ENCODE measurements at regions not wholly inside any gene's neighbourhood (a gene's known extent, or its start where the extent isn't known, plus 50 kb on each side); places are given as distances from the start of the nearest gene placed in this dataset.
"Not testable (repeated sequence)": the region's sequence is repeated elsewhere in the genome, so short reads cannot be mapped to it uniquely, and the experiment has no call there.

DNA sequence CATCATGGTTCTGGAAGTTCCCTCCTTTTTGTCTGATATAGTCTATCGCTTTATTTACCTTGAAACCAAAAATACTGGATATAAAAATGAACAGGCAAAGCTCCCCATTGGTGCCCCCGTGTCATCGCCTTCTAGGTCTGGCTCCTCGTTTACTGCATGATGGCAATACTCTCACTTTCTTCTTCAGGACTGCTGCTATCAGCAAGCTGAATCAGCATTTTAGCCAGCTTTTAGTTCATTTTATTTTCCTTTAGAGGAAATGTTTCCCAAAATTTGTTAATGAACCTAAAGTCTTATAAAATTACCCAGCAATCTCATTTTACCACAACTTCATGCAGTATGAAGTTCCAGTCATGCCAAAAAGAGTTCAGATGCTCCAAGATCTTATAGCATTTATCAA, 80.5 kb downstream of the ZIC3 start:
- no peak for DNase-seq (ENCODE audit: low read depth)

DNA sequence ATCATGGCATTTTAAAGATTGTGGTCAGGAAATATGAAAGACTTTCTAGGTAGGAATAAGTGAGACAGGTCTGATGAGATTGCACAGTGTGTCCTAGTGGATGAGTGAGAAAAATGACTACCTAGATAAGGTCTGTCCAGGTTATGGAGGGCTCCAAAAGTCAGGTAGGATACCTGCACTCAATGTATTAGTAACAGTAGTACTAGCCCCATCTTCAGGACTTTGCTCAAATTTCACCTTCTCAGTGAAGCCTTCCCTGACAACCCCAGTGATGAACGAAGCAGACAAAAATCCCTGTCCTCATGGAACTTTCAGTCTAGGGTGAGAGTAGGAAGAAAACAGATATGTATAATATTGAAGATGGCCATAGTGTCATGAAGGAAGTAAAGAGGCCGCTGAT, 85.7 kb downstream of the ZIC3 start:
- no peak for DNase-seq (ENCODE audit: low read depth)

DNA sequence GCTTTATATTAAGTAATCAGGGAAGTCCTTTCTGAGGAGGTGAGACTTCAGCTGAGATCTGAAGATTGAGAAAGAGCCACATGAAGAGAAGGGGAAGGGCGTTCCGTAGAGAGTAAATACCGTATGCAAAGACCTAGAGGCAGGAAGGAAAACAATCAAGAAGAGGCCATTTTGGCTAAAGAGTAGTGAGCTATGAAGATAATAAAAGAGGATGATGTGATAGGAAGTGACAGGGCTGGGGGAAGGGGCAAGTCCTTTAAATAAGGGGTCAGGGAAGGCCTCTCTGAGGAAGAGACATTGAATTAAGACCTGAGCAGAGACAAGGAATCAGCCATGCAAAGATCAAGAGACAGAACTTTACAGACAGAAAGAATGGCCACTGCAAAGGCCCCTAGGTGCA, 86.2 kb downstream of the ZIC3 start:
- DNase-seq (ENCODE audit: low read depth) = no peak

DNA sequence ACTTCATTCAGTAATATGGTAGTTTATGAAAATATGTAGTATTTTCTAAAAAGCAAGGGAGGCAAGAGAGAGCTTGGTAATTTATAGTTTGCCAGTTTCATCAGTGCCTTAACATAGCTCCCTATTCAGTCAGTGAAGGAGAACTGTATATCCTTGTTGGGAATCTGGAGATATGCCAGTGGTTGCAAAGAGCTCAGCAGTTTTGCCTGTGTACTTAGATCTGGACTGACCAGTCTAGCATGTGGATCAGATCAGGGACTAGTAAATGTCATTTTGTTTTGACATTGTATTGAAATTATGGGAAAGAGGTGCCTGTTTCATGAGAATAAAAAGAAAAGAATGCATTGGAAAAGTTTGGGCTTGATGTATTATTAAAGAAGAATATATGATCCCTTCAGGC, 88.6 kb downstream of the ZIC3 start:
- no peak for DNase-seq (ENCODE audit: low read depth)

DNA sequence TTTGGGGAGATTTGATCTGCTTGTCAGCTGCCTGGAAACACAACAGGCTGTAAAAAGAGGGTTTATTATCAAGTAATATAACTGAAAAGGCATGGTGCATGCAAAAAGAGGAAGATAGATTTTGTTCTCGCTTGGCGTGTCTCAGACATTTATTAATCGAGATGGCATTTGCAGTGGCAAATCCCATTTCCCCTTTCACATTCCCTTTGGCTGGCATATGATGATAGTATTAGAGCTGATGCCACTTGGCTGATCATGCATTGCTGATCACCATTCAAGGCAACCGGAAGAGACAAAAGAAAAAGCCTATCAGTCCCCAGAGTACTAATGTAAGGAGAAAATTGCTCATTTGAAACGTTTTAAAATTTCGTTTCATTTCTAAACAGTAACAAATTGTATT, 101.8 kb downstream of the ZIC3 start:
- DNase-seq (ENCODE audit: low read depth) = no peak

DNA sequence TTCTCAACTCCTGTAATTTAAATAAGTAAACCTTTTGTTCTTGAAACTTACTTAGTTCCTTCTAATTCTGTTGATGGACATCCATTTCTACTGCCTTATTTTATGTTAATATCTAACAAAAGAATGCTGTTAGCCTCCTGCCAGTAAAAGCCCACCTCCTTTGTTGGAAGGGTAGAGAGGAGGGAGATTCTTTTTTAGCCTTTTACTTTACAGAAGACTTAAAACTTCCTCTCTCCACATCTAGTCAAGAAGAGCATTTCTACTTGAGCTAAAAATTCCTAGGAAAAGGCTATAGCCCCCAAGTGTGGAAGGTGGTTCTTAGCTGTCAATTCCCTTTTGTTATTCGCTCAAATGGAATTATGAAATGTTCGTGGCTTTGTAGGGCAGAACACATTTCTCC, 118.7 kb downstream of the ZIC3 start:
- no peak for DNase-seq (ENCODE audit: low read depth)

DNA sequence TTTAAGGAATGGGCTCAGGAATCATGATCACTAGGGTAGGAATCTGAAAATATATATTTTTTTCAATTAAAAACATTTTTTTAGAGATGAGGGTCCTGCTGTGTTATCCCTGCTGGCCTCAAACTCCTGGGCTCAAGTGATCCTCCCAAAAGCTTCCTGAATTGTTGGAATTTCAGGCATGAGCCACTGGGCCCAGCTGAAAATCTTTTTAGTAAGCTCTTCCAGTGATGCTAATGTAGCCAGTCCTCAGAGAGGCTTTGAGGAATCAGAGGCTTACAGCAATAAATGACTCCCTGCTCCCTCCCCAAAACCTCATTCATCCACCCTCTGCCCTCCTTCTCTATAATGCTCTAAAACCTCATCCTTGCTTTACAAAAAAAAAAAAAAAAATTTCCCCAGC, 129.5 kb downstream of the ZIC3 start:
- no peak for DNase-seq (ENCODE audit: low read depth)

DNA sequence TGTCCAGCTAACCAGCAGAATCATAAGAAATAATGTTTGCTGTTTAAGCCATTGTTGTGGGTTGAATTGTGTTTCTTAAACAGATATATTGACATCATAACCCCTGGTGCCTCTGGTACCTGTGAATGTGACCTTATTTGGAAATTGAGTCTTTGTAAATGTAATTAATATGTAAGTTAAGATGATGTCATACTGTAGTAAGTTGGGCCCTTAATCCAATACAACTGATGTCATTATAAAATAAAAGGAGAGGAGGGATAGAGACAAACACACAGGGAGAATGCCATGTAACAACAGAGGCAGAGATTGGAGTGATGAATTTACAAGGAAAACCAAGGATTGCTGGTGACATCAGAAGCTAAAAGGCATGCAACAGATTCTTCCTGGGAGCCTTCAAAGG, 141.4 kb downstream of the ZIC3 start:
- no peak for DNase-seq (ENCODE audit: low read depth)

DNA sequence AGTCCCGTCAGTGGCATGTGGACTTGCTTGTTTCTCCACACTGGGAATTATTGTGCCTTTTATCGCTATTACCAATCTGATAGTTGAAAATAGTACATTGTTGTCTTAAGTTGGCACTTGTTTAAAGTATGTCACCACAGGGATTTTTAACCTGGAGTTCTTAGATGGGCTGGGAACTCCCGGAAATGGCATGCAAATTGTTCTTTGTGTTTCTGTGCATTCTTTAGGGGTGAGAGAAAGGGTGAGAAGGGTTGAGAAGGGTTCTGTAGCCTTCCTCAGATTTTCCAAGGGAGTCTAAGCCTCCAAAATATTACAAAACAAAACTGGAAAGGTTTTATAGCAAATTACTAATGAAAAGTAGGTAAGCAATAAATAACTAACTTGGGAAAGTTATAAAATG, 176.9 kb downstream of the ZIC3 start:
- DNase-seq (ENCODE audit: low read depth) = no peak

DNA sequence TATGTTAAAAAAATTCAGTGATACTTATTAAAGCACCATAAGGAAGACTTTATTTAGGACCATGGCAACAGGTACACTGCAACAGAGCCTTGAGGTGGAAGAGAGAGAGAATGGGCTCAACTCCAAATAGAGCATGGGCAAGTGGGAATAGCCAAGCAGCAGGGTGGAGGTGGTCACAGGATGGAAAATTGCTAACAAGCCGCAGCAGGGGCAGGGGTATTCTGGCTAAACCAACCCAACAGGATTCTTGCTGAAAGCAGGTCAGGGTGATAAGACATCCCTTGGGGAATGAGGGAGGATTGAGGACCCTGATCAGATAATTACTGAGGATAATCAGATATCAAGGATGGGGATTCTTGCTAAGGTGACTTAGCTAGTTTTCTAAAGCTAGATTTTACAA, 177.5 kb downstream of the ZIC3 start:
- DNase-seq (ENCODE audit: low read depth) = no peak

DNA sequence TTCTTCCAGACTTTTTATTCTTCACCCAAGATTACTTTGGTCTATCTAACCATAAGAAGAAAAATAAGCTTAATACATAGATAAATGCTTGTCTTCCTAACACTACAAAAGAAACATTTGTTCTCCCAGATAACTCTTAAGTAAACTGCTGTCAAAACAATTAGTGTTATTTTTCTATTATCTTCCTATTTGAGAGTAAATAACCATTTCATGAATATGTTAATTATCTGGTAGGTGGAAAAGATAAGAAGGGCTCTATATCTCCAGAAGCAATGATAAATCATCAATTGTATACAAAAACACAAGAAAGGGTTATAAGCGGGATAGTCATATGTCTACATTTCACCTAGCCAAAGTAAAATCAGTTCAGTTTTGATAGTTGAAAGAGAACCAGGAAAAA, 180.4 kb downstream of the ZIC3 start:
- no peak for DNase-seq (ENCODE audit: low read depth)

DNA sequence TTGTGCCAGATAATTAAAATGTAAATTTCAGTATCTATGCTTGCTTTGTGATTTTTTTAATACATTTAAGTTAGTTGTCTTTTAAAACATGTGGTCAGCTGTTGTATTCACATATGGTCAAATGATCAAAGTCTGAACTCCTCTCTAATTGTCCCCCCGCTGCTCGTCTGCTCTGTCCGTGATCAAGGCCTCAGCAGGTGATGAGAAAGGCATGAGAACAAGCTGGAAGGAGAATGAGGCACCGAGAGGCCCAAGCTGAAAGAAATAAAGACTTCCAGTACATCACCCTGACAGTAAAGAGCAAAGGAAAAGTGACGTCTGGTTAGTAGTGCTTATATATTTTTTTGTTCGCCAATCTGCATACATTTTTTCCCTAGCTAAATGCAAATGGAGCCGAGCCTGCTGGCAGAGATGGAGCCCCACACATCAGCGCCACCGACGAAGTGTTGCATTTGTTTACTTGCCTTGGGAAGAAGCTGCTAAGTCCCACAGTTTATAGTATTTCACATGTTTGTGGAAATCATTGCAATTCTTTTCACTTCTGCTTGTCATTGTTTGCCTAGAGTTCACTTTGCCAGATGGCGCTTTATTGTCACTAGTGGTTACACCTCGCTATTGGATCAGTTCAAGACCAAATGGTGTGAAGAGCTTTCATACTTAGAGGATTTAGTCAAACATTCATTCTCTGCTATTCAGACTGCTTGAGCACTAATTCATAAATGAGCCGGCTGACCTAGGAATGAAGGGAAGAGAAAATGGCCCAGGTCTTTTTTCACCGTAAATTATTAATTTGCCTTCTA, 181.5 kb downstream of the ZIC3 start:
- no peak for DNase-seq (ENCODE audit: low read depth)

DNA sequence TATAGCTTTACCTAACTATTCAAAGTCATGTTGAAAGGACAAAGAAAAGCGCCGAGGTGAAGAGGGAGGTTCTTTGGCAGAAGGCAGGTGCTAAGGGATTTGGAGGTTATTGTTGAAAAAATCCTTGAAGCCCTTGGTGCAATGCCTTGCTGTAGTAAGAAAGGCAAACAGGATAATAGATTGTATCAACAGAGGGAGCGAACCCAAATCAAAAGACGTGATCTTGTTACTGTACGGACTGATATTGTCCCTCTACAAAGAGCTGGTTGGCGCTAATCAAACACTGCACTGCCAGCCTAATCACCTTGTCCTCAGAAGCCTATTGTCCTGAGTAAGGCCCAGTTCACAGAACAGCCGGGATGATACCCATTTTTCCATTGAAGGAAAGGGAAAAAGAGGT, 182.9 kb downstream of the ZIC3 start:
- no peak for DNase-seq (ENCODE audit: low read depth)

DNA sequence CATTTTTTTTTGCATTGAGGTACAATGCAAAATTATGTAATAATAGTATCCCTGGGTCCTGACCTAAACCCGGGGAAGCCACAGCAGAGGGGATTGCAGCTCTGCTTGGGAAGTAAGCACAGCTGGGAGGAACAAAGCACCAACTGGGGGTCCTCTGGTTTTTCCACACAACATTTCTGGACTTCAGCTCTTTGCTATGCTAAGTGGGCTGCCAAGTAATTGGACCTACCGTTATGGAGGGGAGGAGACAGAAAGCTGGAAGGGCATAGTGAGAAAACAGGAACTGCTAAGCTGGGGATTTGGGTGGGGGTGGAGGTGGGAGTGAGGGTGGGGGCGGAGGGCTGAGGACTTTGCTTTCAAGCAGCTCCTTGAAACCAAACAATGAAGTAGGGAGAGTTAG, 183.3 kb downstream of the ZIC3 start:
- DNase-seq (ENCODE audit: low read depth) = no peak

DNA sequence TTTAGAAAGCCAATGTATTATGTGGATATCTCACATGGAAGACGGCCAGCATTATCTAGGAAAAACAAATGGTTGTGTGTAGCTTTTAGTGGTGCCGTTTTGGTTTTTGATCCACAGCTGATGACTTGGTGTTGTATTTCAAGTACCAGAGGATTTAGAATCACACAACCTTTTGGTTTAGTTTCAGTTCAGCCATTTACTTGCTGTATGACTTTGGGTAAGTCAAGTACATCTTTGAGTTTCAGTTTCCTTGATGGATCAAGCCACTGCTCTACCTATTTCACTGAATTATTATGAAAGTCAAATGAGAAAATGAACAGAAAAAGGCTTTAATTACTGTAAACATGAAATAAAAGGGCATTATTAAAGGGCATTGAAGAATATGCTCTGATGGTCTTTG, 205.6 kb downstream of the ZIC3 start:
- DNase-seq (ENCODE audit: low read depth) = no peak

DNA sequence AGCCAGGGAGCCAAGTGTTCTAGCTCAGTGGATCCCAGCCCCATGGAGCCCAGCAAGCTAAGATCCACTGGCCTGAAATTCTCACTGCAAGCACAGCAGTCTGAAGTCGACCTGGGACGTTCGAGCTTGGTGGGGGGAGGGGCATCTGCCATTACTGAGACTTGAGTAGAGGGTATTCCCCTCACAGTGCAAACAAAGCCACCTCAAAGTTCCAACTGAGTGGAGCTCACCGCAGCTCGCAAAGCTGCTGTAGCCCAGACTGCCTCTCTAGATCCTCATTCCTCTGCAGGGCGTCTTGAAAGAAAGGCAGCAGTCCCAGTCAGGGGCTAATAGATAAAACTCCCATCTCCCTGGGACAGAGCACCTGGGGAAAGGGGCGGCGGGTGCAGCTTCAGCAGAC, 226.3 kb downstream of the ZIC3 start:
- DNase-seq (ENCODE audit: low read depth) = no peak

DNA sequence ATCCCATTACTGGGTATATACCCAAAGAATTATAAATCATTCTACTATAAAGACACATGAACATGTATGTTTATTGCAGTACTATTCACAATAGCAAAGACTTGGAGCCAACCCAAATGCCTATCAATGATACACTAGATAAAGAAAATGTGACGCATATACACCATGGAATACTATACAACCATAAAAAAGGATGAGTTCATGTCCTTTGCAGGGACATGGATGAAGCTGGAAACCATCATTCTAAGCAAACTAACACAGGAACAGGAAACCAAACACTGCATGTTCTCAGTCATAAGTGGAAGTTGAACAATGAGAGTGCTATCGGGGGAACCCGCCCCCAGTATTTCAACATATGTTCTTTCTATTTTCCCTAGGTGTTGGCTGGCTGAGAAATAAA, 232.0 kb downstream of the ZIC3 start:
- DNase-seq (ENCODE audit: low read depth) = not testable (repeated sequence)

DNA sequence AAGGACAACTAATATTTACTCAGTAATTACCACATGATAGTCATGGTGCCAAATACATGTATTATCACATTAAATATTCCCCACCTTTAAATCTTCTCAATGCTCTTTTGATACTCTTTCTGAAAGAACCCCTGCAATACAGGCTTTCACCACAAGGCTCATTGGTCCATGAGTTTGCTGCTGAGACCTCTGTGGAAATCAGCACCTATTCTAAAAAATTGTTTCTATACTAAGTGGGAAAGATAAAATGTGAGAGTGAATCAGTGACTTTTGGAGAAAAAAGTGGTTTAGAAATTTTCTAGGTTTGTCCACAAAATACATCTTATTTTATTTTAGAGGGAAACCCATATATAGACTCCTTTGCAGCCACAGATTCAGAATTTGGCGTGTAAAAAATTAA, 257.3 kb downstream of the ZIC3 start:
- DNase-seq (ENCODE audit: low read depth) = no peak

DNA sequence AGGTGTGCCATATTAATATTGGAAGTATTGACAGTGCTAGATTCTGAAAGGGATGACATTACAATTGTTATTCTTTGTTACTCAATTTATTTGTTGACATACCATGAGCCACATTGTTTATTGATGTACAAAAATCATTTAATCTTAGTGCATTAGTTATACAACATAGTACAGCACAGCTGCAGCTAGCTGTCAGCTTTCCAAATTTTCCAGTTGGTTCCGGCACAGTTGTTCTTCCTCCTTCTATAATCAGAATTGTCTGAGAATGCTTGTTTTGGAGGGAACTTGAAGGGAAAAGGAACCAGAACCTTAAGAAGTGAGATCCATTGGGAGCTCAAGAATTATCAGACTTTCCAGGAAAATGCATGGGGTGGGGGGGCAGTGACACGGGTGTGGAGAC, 281.4 kb downstream of the ZIC3 start:
- no peak for DNase-seq (ENCODE audit: low read depth)

DNA sequence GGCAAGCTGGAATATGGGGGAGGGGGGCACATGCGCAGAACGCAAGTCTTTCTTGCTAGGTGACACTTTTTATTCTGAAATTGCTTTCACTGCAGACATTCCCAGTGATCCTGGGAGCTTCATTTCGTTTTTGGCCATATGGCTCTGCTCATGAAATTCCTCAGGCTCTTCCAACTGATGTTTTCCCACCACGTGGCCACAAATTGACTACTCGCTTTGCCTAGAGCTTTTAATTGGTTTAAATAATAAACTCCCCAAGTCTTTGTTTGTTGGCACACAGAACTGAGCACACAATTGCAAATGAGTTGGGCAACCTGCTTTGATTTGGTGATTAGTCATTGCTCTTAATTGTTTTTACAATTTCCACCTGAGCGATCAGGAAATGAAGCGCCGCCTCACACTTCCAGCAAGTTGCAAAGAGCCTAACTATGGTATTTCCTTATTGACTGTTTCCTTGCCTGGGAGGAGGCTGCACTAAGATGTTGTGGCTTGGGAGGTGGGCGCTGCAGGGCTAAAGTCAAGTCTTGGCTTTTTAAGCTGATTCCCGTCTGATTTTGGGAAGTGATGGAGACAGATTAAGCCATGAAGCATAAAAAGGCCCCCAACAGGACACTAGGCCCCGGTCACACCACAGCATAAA, 282.5 kb downstream of the ZIC3 start:
- DNase-seq (ENCODE audit: low read depth) = no peak

DNA sequence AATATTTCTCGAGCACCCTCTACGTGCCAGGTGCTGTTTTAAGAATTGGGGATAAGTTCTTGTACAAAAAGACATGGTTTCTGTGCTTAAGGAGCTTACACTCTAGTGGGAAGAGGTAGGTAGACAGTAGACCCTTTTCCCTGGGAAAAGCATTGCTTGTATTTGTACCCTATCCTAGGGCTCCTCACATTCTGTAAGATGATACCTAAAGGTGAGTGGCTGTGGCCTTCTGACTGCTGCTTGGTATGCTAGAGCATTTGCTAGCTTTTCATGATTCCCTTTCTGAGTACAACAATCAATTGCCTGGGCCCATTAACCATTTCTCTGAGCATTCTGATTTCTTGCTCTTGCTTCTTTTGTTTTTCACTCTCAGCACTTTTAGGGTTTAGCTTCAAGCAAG, 286.6 kb downstream of the ZIC3 start:
- DNase-seq (ENCODE audit: low read depth) = no peak

DNA sequence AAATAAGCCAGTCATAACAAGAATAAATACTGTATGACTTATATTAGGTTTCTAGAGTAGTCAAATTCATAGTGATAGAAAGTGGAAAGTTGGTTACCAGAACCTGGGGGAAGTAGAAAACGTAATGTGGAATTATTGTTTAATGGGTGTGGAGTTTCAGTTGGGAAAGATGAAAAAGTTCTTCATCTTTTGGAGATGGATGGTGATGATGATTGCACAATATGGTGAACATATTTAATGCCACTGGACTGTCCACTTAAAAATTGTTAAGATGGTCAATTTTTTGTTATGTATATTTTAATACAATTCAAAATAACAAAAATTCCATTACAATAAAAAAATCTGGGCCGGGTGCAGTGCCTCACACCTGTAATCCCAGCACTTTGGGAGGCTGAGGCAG, 289.6 kb downstream of the ZIC3 start:
- DNase-seq (ENCODE audit: low read depth) = no peak

DNA sequence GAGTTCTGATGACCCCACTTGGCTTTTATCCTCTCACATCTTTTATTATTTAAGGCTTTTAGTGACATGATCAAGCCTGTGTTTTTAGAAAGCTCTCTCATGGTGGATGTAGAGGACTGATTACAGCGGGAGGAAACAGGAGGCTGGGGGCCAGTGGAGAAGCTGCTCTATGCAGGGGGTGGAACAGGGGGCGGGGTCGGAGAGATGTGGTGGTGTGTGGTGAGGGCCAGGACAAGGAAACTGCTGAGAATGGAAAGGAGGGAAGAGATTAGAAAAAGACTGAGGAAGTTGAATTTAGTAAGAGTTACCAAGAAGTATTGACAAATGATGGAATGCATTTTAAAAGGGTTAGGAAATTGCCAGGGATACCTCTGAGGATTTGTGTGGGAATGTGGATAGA, 292.2 kb downstream of the ZIC3 start:
- DNase-seq (ENCODE audit: low read depth) = no peak

DNA sequence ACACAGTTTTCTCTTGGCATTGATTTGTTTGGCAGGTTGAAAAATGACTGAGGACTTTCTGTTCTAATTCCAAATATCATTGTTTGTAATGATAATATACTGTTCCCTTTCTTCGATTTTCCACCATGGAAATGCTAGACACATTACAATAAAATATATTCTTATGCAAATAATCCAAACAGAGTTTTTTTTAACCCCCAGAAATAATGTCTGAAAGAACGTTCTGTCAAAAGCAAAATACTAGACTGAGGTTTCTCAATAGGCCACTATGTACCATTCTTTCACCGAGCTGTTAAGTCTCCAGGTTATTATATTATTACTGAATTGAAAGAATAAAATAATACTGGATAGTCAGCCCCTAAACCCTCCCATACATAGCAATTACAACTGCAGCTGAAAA, 312.5 kb downstream of the ZIC3 start:
- no peak for DNase-seq (ENCODE audit: low read depth)

Measured in EH (cell line).